Liver (tissue), 8 donors: ENCODE measurements at regions not wholly inside any gene's neighbourhood (a gene's known extent, or its start where the extent isn't known, plus 50 kb on each side); places are given as distances from the start of the nearest gene placed in this dataset.

Experiments
- DNase-seq: peaks from one replicate; pipeline ENCODE4 v3.0.0-alpha.2; 2017; ENCODE audit warnings: low spot score
- H3K27ac ChIP-seq, 2 donors: one replicate each; pipeline ENCODE4 v1.7.0; 2013; ENCODE audit warnings: inconsistent platforms in 2 of 2, low read length in 2 of 2, control low read depth in 1 of 2, low read depth in 1 of 2, mild to moderate bottlenecking in 1 of 2
- H3K27me3 ChIP-seq, 4 donors: one replicate each; pipeline versions ENCODE4 v1.6.1 to v1.7.0; 2013; ENCODE audit warnings: low read length in 3 of 4, inconsistent platforms in 1 of 4, mild to moderate bottlenecking in 1 of 4, moderate library complexity in 1 of 4; ENCODE audit not compliant: control insufficient read depth in 4 of 4, insufficient read depth in 4 of 4
- H3K36me3 ChIP-seq, 4 donors: one replicate each; pipeline versions ENCODE4 v1.6.1 to v1.7.0; 2013; ENCODE audit warnings: low read length in 3 of 4, mild to moderate bottlenecking in 3 of 4, low read depth in 1 of 4, moderate library complexity in 1 of 4; ENCODE audit not compliant: control insufficient read depth in 4 of 4, insufficient read depth in 3 of 4
- H3K4me1 ChIP-seq, 4 donors: one replicate each; pipeline versions ENCODE4 v1.6.1 to v1.7.0; 2013; ENCODE audit warnings: low read length in 3 of 4, mild to moderate bottlenecking in 3 of 4, moderate library complexity in 1 of 4; ENCODE audit not compliant: control insufficient read depth in 4 of 4, insufficient read depth in 4 of 4
- H3K4me3 ChIP-seq, 3 donors: one replicate each; pipeline versions ENCODE4 v1.6.1 to v1.7.0; 2013; ENCODE audit warnings: low read length in 3 of 3, control low read depth in 1 of 3, low read depth in 1 of 3, mild to moderate bottlenecking in 1 of 3
- H3K9ac ChIP-seq, 2 donors: one replicate each; pipeline ENCODE4 v1.7.0; 2013; ENCODE audit warnings: low read length in 2 of 2, mild to moderate bottlenecking in 2 of 2, moderate library complexity in 2 of 2, control low read depth in 1 of 2, low read depth in 1 of 2
- H3K9me3 ChIP-seq, 4 donors: one replicate each; pipeline versions ENCODE4 v1.6.1 to v1.7.0; 2013; ENCODE audit warnings: low read length in 3 of 4; ENCODE audit not compliant: control insufficient read depth in 4 of 4
- ATF3 ChIP-seq: IDR thresholded peaks from 2 replicates; pipeline ENCODE4 v1.6.1; 2016; ENCODE audit warnings: antibody characterized with exemption
- CTCF ChIP-seq: fragments of 150-350 bp; IDR thresholded peaks from 2 replicates; pipeline ENCODE4 v1.5.1; 2017; ENCODE audit warnings: improper control_type of control experiment, low read depth, low read length; ENCODE audit not compliant: missing input control
- EGR1 ChIP-seq, 2 donors: IDR thresholded peaks; 2 replicates each; pipeline ENCODE4 v1.6.1; 2016 to 2018; ENCODE audit warnings: antibody characterized with exemption in 2 of 2, low read depth in 2 of 2
- FOXA1 ChIP-seq: IDR thresholded peaks from 2 replicates; pipeline ENCODE4 v1.6.1; 2016; ENCODE audit warnings: antibody characterized with exemption
- FOXA2 ChIP-seq: IDR thresholded peaks from 2 replicates; pipeline ENCODE4 v1.6.1; 2016; ENCODE audit warnings: antibody characterized with exemption
- GABPA ChIP-seq, 2 donors: IDR thresholded peaks in 1 of 2; conservative IDR thresholded peaks in 1 of 2; 2 replicates each; pipeline ENCODE4 v1.6.1; 2016; ENCODE audit warnings: antibody characterized with exemption in 2 of 2, mild to moderate bottlenecking in 1 of 2, moderate library complexity in 1 of 2
- HNF4A ChIP-seq, 2 donors: conservative IDR thresholded peaks; 2 replicates each; pipeline ENCODE4 v1.6.1; 2016; ENCODE audit warnings: antibody characterized with exemption in 2 of 2, mild to moderate bottlenecking in 2 of 2
- HNF4G ChIP-seq: IDR thresholded peaks from 2 replicates; pipeline ENCODE4 v1.6.1; 2016; ENCODE audit warnings: antibody characterized with exemption
- JUND ChIP-seq, 2 donors: IDR thresholded peaks; 2 replicates each; pipeline ENCODE4 v1.6.1; 2016; ENCODE audit warnings: antibody characterized with exemption in 2 of 2
- MAX ChIP-seq: IDR thresholded peaks from 2 replicates; pipeline ENCODE4 v1.6.1; 2016; ENCODE audit warnings: antibody characterized with exemption
- NR2F2 ChIP-seq: IDR thresholded peaks from 2 replicates; pipeline ENCODE4 v1.6.1; 2016; ENCODE audit warnings: antibody characterized with exemption
- RAD21 ChIP-seq, 2 donors: IDR thresholded peaks; 2 replicates each; pipeline ENCODE4 v1.6.1; 2016; ENCODE audit warnings: antibody characterized with exemption in 2 of 2, mild to moderate bottlenecking in 2 of 2
- REST ChIP-seq: IDR thresholded peaks from 2 replicates; pipeline ENCODE4 v1.6.1; 2016; ENCODE audit warnings: antibody characterized with exemption, mild to moderate bottlenecking
- RXRA ChIP-seq, 2 donors: IDR thresholded peaks; 2 replicates each; pipeline ENCODE4 v1.6.1; 2017 to 2018; ENCODE audit warnings: antibody characterized with exemption in 2 of 2, mild to moderate bottlenecking in 1 of 2
- SP1 ChIP-seq: IDR thresholded peaks from 2 replicates; pipeline ENCODE4 v1.6.1; 2018; ENCODE audit warnings: antibody characterized with exemption, mild to moderate bottlenecking
- TAF1 ChIP-seq: conservative IDR thresholded peaks from 2 replicates; pipeline ENCODE4 v1.6.1; 2016; ENCODE audit warnings: antibody characterized with exemption, mild to moderate bottlenecking
- YY1 ChIP-seq: IDR thresholded peaks from 2 replicates; pipeline ENCODE4 v1.6.1; 2016; ENCODE audit warnings: antibody characterized with exemption, mild to moderate bottlenecking
- ZBTB33 ChIP-seq: IDR thresholded peaks from 2 replicates; pipeline ENCODE4 v1.6.1; 2016; ENCODE audit warnings: antibody characterized with exemption
- WGBS: extraction: QIAGEN DNeasy Blood & Tissue Kit; methylation state at CpG from one replicate; pipeline ENCODE4 v1.1.7; 2013; 5-methylcytosine and 5-hydroxymethylcytosine counted together
- donor health status: healthy.
- donor health status: healthy.
- donor health status: healthy.
- donor health status: healthy.
- donor health status: healthy.

- WGBS: 81% methylated on average over 1 of the region's 1 CpG
- no peak for DNase-seq
- H3K36me3 ChIP-seq: no peaks in the 10 kb centered on the region
- no peaks in the 10 kb centered on the region for H3K9me3 ChIP-seq
- H3K9ac ChIP-seq: no peak overlapping the region
- H3K4me3 ChIP-seq: no peak overlapping the region
- peaks cover 2 to 12% (median 10%) of the 10 kb centered on the region in 4 donors for H3K4me1 ChIP-seq
- no peak overlapping the region for H3K27ac ChIP-seq
- no peaks in the 10 kb centered on the region for H3K27me3 ChIP-seq
- no peak for TF ChIP-seq HNF4A (conservative IDR thresholded peaks at IDR 0.05)
- TF ChIP-seq NR2F2: no peak
- TF ChIP-seq YY1: no peak
- TF ChIP-seq ATF3: no peak
- no peak for TF ChIP-seq ZBTB33
These were observed 369.6 kb downstream of the ICE1 start for GRCh38 chr5:5792106-5792505.

- Histone ChIP-seq H3K36me3 (no peaks in the 10 kb centered on the region), H3K27me3 (no peaks in the 10 kb centered on the region), H3K27ac (no peak overlapping the region), H3K9me3 (no peaks in the 10 kb centered on the region), H3K9ac (no peak overlapping the region), H3K4me3 (no peak overlapping the region), H3K4me1 (no peaks in the 10 kb centered on the region)
- no peak for DNase-seq
- 93% methylated on average over 5 of the region's 5 CpGs for WGBS
- TF ChIP-seq EGR1 (IDR thresholded peaks at IDR 0.05; ENCODE audit: low read depth in 2 of 2) (no peak), SP1 (no peak), FOXA1 (no peak), ZBTB33 (no peak), CTCF (no peak), HNF4A (conservative IDR thresholded peaks at IDR 0.05) (no peak), ATF3 (no peak), RXRA (IDR thresholded peaks at IDR 0.05) (no peak), REST (no peak), MAX (no peak), FOXA2 (no peak), YY1 (no peak), GABPA (IDR thresholded peaks at IDR 0.05 in 1 of 2, conservative IDR thresholded peaks at IDR 0.05 in 1 of 2) (no peak), RAD21 (IDR thresholded peaks at IDR 0.05) (no peak), HNF4G (no peak), TAF1 (no peak), JUND (IDR thresholded peaks at IDR 0.05) (no peak), NR2F2 (no peak)
These were observed 366.3 kb downstream of the ICE1 start for GRCh38 chr5:5788793-5789192.
